Stomach (tissue), 4 donors: ENCODE measurements at regions not wholly inside any gene's neighbourhood (a gene's known extent, or its start where the extent isn't known, plus 50 kb on each side); places are given as distances from the start of the nearest gene placed in this dataset.
"Not testable (repeated sequence)": the region's sequence is repeated elsewhere in the genome, so short reads cannot be mapped to it uniquely, and the experiment has no call there.

Experiments used
- POLR2A ChIP-seq, 4 donors: fragments of 450-650 bp; IDR thresholded peaks; one replicate each; pipeline ENCODE4 v1.6.1; 2016; ENCODE audit warnings: antibody characterized with exemption in 4 of 4, control low read depth in 2 of 4, mild to moderate bottlenecking in 1 of 4, moderate library complexity in 1 of 4
- TF ChIP-seq, protein P1 (sequence below), 7 experiments: fragments of 450-650 bp in 4 of 7; fragments of 200-600 bp in 3 of 7; sonication (generic) in 3 of 7; IDR thresholded peaks; one replicate each; pipeline ENCODE4 v1.5.1; 2016 to 2019; ENCODE audit warnings: antibody characterized with exemption in 7 of 7, control low read depth in 2 of 7, mild to moderate bottlenecking in 1 of 7

DNA sequence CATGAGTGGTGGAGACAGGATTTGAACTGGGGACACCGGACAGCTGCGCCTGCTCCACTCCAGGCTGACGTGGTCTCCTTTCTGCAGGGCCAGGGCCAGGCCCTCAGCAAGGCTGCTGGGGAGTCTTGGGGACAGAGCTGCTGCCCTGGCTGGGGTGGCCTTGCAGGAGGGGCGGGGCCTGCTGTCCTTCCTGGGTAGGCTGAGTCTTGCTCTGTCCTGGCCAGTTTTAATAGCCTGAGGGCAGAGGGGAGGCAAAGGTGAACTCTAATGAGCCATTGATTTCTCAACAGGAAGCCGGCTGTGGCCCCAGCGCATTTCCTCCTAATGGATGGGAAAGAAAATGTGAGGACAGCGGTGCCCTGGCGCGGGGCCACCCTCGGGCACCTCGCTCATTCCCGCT lies 428.4 kb upstream of the SULF2 start:
- not testable (repeated sequence) for TF ChIP-seq POLR2A (IDR thresholded peaks at IDR 0.05)
- TF ChIP-seq, protein P1, sequence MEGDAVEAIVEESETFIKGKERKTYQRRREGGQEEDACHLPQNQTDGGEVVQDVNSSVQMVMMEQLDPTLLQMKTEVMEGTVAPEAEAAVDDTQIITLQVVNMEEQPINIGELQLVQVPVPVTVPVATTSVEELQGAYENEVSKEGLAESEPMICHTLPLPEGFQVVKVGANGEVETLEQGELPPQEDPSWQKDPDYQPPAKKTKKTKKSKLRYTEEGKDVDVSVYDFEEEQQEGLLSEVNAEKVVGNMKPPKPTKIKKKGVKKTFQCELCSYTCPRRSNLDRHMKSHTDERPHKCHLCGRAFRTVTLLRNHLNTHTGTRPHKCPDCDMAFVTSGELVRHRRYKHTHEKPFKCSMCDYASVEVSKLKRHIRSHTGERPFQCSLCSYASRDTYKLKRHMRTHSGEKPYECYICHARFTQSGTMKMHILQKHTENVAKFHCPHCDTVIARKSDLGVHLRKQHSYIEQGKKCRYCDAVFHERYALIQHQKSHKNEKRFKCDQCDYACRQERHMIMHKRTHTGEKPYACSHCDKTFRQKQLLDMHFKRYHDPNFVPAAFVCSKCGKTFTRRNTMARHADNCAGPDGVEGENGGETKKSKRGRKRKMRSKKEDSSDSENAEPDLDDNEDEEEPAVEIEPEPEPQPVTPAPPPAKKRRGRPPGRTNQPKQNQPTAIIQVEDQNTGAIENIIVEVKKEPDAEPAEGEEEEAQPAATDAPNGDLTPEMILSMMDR (IDR thresholded peaks at IDR 0.05), result not testable (repeated sequence)
